CD4-positive, alpha-beta memory T cell (primary cell): ENCODE measurements at regions not wholly inside any gene's neighbourhood (a gene's known extent, or its start where the extent isn't known, plus 50 kb on each side); places are given as distances from the start of the nearest gene placed in this dataset.

Experiments
- CTCF ChIA-PET: fragments of 350-600 bp; sonication (Branson Sonifier 250); formaldehyde crosslinking; loops from one replicate; lab custom pipeline; 2021; ENCODE audit warnings: inconsistent platforms; ENCODE audit not compliant: partially characterized antibody; lab: Charles Lee
- POLR2A ChIA-PET: fragments of 350-600 bp; sonication (Branson Sonifier 250); formaldehyde crosslinking; loops from one replicate; lab custom pipeline; 2021; ENCODE audit not compliant: partially characterized antibody; lab: Charles Lee
- DNase-seq, 5 donors: peaks; one replicate each; pipeline versions ENCODE4 v3.0.0 to v3.0.0-alpha.2; 2020 to 2022; ENCODE audit warnings: mixed read lengths in 1 of 5
- H3K27ac ChIP-seq: one replicate; pipeline ENCODE4 v1.7.0; 2013; ENCODE audit warnings: low read depth, low read length
- H3K27me3 ChIP-seq: 2 replicates; pipeline ENCODE4 v1.7.0; 2013; ENCODE audit warnings: mild to moderate bottlenecking, low read length, moderate library complexity; ENCODE audit not compliant: insufficient read depth
- H3K36me3 ChIP-seq: 2 replicates; pipeline ENCODE4 v1.7.0; 2013; ENCODE audit warnings: mild to moderate bottlenecking, low read length, moderate library complexity; ENCODE audit not compliant: insufficient read depth
- H3K4me1 ChIP-seq: 2 replicates; pipeline ENCODE4 v1.7.0; 2013; ENCODE audit warnings: mild to moderate bottlenecking, low read length, moderate library complexity; ENCODE audit not compliant: insufficient read depth
- H3K4me3 ChIP-seq, 2 donors: one replicate each; pipeline ENCODE4 v1.7.0; 2013; ENCODE audit warnings: low read length in 2 of 2, mild to moderate bottlenecking in 1 of 2
- H3K9me3 ChIP-seq, 2 donors: one replicate each; pipeline ENCODE4 v1.7.0; 2013; ENCODE audit warnings: low read length in 2 of 2, control low read depth in 1 of 2; ENCODE audit not compliant: control insufficient read depth in 1 of 2
- H3K27ac Mint-ChIP-seq, 7 donors: one replicate each; pipeline ENCODE4 v1.8.0; 2020 to 2021; ENCODE audit warnings: mixed read lengths in 7 of 7, mild to moderate bottlenecking in 6 of 7, inconsistent platforms in 3 of 7, moderate library complexity in 3 of 7
- H3K27me3 Mint-ChIP-seq, 2 donors: one replicate each; pipeline ENCODE4 v1.8.0; 2020 to 2021; ENCODE audit warnings: mixed read lengths in 2 of 2
- H3K36me3 Mint-ChIP-seq, 2 donors: one replicate each; pipeline ENCODE4 v1.8.0; 2020 to 2021; ENCODE audit warnings: mixed read lengths in 2 of 2, inconsistent platforms in 1 of 2, mild to moderate bottlenecking in 1 of 2
- H3K4me1 Mint-ChIP-seq, 4 donors: one replicate each; pipeline ENCODE4 v1.8.0; 2020 to 2021; ENCODE audit warnings: mixed read lengths in 4 of 4, mild to moderate bottlenecking in 1 of 4
- H3K4me3 Mint-ChIP-seq, 8 donors: one replicate each; pipeline ENCODE4 v1.8.0; 2020 to 2021; ENCODE audit warnings: mixed read lengths in 8 of 8, mild to moderate bottlenecking in 7 of 8, moderate library complexity in 6 of 8, inconsistent platforms in 3 of 8
- H3K9me3 Mint-ChIP-seq, 8 donors: one replicate each; pipeline ENCODE4 v1.8.0; 2020 to 2021; ENCODE audit warnings: mixed read lengths in 8 of 8, mild to moderate bottlenecking in 5 of 8, inconsistent platforms in 3 of 8, moderate library complexity in 1 of 8
- intact Hi-C: fragments of 100-400 bp; cut with micrococcal nuclease; formaldehyde crosslinking; loops from one replicate; pipeline ENCODE4 v1.15.1; 2023

GRCh38 chr9:96122751-96123150, 179.2 kb downstream of the HSD17B3 start:
- H3K4me3 ChIP-seq = no peak overlapping the region
- DNase-seq = no peak
- intact Hi-C loops = no loop called here
- no peaks in the 10 kb centered on the region for H3K36me3 ChIP-seq
- ChIA-PET POLR2A (no interaction called here), CTCF (no interaction called here)
- Mint-ChIP-seq H3K36me3 (no peaks in the 10 kb centered on the region), H3K27me3 (peaks cover 4 to 9% of the 10 kb centered on the region in 2 donors), H3K27ac (no peak overlapping the region), H3K4me3 (no peak overlapping the region), H3K9me3 (peaks cover 0 to 8% (median 2%) of the 10 kb centered on the region in 8 donors), H3K4me1 (no peaks in the 10 kb centered on the region)
- H3K27ac ChIP-seq = no peak overlapping the region
- no peaks in the 10 kb centered on the region for H3K4me1 ChIP-seq
- no peaks in the 10 kb centered on the region for H3K9me3 ChIP-seq
- no peaks in the 10 kb centered on the region for H3K27me3 ChIP-seq

- Histone ChIP-seq H3K4me1 (no peaks in the 10 kb centered on the region), H3K36me3 (no peaks in the 10 kb centered on the region), H3K27me3 (no peaks in the 10 kb centered on the region), H3K9me3 (no peaks in the 10 kb centered on the region), H3K27ac (no peak overlapping the region), H3K4me3 (no peak overlapping the region)
- no peak for DNase-seq
- Mint-ChIP-seq H3K36me3 (no peaks in the 10 kb centered on the region), H3K27me3 (peaks cover 9% of the 10 kb centered on the region in 2 donors), H3K4me1 (no peaks in the 10 kb centered on the region), H3K4me3 (no peak overlapping the region), H3K9me3 (peaks cover 0 to 8% (median 2%) of the 10 kb centered on the region in 8 donors), H3K27ac (no peak overlapping the region)
- ChIA-PET POLR2A (no interaction called here), CTCF (no interaction called here)
- intact Hi-C loops = no loop called here
Observed at GRCh38 chr9:96122282-96122681, 179.7 kb downstream of the HSD17B3 start.

GRCh38 chr9:96121136-96121535, 180.8 kb downstream of the HSD17B3 start:
- no peak for DNase-seq
- intact Hi-C loops = no loop called here
- Mint-ChIP-seq H3K36me3 (no peaks in the 10 kb centered on the region), H3K27me3 (peaks cover 8 to 15% of the 10 kb centered on the region in 2 donors), H3K27ac (no peak overlapping the region), H3K4me1 (no peaks in the 10 kb centered on the region), H3K4me3 (no peak overlapping the region), H3K9me3 (peaks cover 0 to 8% (median 2%) of the 10 kb centered on the region in 8 donors)
- ChIA-PET CTCF (no interaction called here), POLR2A (no interaction called here)
- Histone ChIP-seq H3K4me3 (no peak overlapping the region), H3K4me1 (no peaks in the 10 kb centered on the region), H3K9me3 (no peaks in the 10 kb centered on the region), H3K27me3 (no peaks in the 10 kb centered on the region), H3K27ac (no peak overlapping the region), H3K36me3 (no peaks in the 10 kb centered on the region)

- Mint-ChIP-seq H3K9me3 (peaks cover 0 to 8% (median 2%) of the 10 kb centered on the region in 8 donors), H3K27ac (no peak overlapping the region), H3K36me3 (no peaks in the 10 kb centered on the region), H3K27me3 (peaks cover 11 to 23% of the 10 kb centered on the region in 2 donors), H3K4me3 (no peak overlapping the region), H3K4me1 (no peaks in the 10 kb centered on the region)
- intact Hi-C loops = no loop called here
- CTCF ChIA-PET = no interaction called here
- H3K9me3 ChIP-seq = no peaks in the 10 kb centered on the region
- POLR2A ChIA-PET = no interaction called here
- no peak for DNase-seq
- no peaks in the 10 kb centered on the region for H3K36me3 ChIP-seq
- no peak overlapping the region for H3K4me3 ChIP-seq
- H3K27ac ChIP-seq = no peak overlapping the region
- H3K27me3 ChIP-seq = no peaks in the 10 kb centered on the region
- H3K4me1 ChIP-seq = no peaks in the 10 kb centered on the region
Observed at GRCh38 chr9:96117398-96118080, 184.4 kb downstream of the HSD17B3 start.

- H3K4me1 ChIP-seq = no peaks in the 10 kb centered on the region
- no peaks in the 10 kb centered on the region for H3K9me3 ChIP-seq
- Mint-ChIP-seq H3K4me1 (no peaks in the 10 kb centered on the region), H3K9me3 (peaks cover 0 to 8% (median 2%) of the 10 kb centered on the region in 8 donors), H3K27me3 (peaks cover 11 to 27% of the 10 kb centered on the region in 2 donors), H3K36me3 (no peaks in the 10 kb centered on the region), H3K27ac (no peak overlapping the region), H3K4me3 (no peak overlapping the region)
- H3K27me3 ChIP-seq = no peaks in the 10 kb centered on the region
- no peak overlapping the region for H3K27ac ChIP-seq
- no peak for DNase-seq
- H3K4me3 ChIP-seq = no peak overlapping the region
- POLR2A ChIA-PET = interaction anchor here (0.6 kb wide), 1 partner anchor 43 kb away, joined by 3 read pairs; no protein-coding TSS in a partner anchor
- CTCF ChIA-PET = no interaction called here
- intact Hi-C loops = no loop called here
- H3K36me3 ChIP-seq = no peaks in the 10 kb centered on the region
Observed at GRCh38 chr9:96116275-96117064, 185.5 kb downstream of the HSD17B3 start.

GRCh38 chr9:96115836-96116235, 186.1 kb downstream of the HSD17B3 start:
- Histone ChIP-seq H3K4me3 (no peak overlapping the region), H3K9me3 (no peaks in the 10 kb centered on the region), H3K27ac (no peak overlapping the region), H3K27me3 (no peaks in the 10 kb centered on the region), H3K4me1 (no peaks in the 10 kb centered on the region), H3K36me3 (no peaks in the 10 kb centered on the region)
- ChIA-PET POLR2A (interaction anchor here (0.6 kb wide), 1 partner anchor 43 kb away, joined by 3 read pairs; no protein-coding TSS in a partner anchor), CTCF (no interaction called here)
- Mint-ChIP-seq H3K36me3 (no peaks in the 10 kb centered on the region), H3K4me1 (no peaks in the 10 kb centered on the region), H3K27me3 (peaks cover 14 to 30% of the 10 kb centered on the region in 2 donors), H3K9me3 (peaks cover 0 to 8% (median 2%) of the 10 kb centered on the region in 8 donors), H3K4me3 (no peak overlapping the region), H3K27ac (no peak overlapping the region)
- intact Hi-C loops = no loop called here
- DNase-seq = no peak

- Histone ChIP-seq H3K4me3 (no peak overlapping the region), H3K4me1 (no peaks in the 10 kb centered on the region), H3K27ac (no peak overlapping the region), H3K9me3 (no peaks in the 10 kb centered on the region), H3K27me3 (no peaks in the 10 kb centered on the region), H3K36me3 (no peaks in the 10 kb centered on the region)
- Mint-ChIP-seq H3K9me3 (peaks cover 0 to 4% (median 2%) of the 10 kb centered on the region in 8 donors), H3K36me3 (peaks cover 0 to 2% of the 10 kb centered on the region in 2 donors), H3K4me3 (no peak overlapping the region), H3K27ac (peak overlapping the region in 1 of 7 donors; percentile 43), H3K27me3 (peaks cover 17 to 37% of the 10 kb centered on the region in 2 donors), H3K4me1 (no peaks in the 10 kb centered on the region)
- intact Hi-C loops = no loop called here
- CTCF ChIA-PET = no interaction called here
- POLR2A ChIA-PET = no interaction called here
- no peak for DNase-seq
Observed at GRCh38 chr9:96113032-96113431, 188.9 kb downstream of the HSD17B3 start.
